NT2/D1 (cell line): ENCODE measurements at regions not wholly inside any gene's neighbourhood (a gene's known extent, or its start where the extent isn't known, plus 50 kb on each side); places are given as distances from the start of the nearest gene placed in this dataset.

Source experiments
- SUZ12 ChIP-seq: IDR thresholded peaks from 2 replicates; pipeline ENCODE4 v1.6.1; 2011; ENCODE audit not compliant: insufficient read length, insufficient read depth; ENCODE audit errors: extremely low read depth
- YY1 ChIP-seq: IDR thresholded peaks from 2 replicates; pipeline ENCODE4 v1.6.1; 2011; ENCODE audit not compliant: insufficient read length, insufficient read depth
- ZNF274 ChIP-seq: IDR thresholded peaks from 2 replicates; pipeline ENCODE4 v1.6.1; 2011; ENCODE audit warnings: mild to moderate bottlenecking, low read depth, low read length

DNA sequence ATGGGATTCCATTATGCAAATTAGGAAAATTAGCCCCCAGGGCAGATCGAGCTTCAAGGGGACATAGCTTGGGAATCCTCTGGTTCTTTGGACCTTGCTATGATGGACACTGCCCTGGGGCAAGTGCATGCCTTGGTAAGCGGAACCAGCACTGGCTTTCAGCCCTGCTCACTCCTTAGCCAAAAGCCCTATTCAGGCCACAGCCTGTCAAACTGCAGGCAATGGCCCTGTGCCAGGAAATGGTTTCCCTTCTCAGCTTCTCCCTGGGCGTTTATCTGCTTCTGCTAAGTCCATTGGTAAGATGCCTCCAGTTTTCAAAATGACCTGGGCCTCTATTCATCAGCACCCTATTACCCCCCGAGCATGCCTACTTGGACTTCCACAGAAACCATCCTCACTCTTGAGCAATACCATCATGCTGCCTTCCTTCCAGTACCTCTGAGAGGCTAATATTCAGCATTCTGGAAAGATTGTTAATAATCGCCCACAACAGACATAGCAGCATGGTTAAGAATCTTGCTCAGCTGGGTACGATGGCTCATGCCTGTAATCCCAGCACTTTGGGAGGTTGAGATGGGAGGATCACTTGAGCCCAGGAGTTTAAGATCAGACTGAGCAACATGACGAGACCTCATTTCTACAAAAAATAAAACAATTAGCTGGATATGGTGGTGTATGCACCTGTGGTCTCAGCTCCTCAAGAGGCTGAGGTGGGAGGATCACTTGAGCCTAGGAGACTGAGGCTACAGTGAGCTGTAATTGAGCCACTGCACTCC, 918.6 kb upstream of the AUTS2 start:
- TF ChIP-seq ZNF274, result no peak
- no peak for TF ChIP-seq YY1
- TF ChIP-seq SUZ12, result no peak
